DOHH2 (cell line): ENCODE measurements at regions not wholly inside any gene's neighbourhood (a gene's known extent, or its start where the extent isn't known, plus 50 kb on each side); places are given as distances from the start of the nearest gene placed in this dataset.

Source experiments
- CTCF ChIP-seq: fragments of 200-600 bp; sonication (generic); IDR thresholded peaks from one replicate; pipeline ENCODE4 v1.5.1; 2014; ENCODE audit warnings: antibody characterized with exemption, mild to moderate bottlenecking, low read depth, low read length; ENCODE audit not compliant: poor library complexity, severe bottlenecking
- EZH2phosphoT487 ChIP-seq: fragments of 200-600 bp; sonication (generic); IDR thresholded peaks from 2 replicates; pipeline ENCODE4 v1.6.1; 2017; ENCODE audit warnings: borderline replicate concordance, mild to moderate bottlenecking, antibody characterized with exemption, low read length, moderate library complexity, mixed read lengths

- no peak for TF ChIP-seq CTCF
- no peak for TF ChIP-seq EZH2phosphoT487
Measured at GRCh38 chr3:170790647-170791046, 79.3 kb downstream of the RPL22L1 start.
